A549 (cell line): ENCODE measurements at regions not wholly inside any gene's neighbourhood (a gene's known extent, or its start where the extent isn't known, plus 50 kb on each side); places are given as distances from the start of the nearest gene placed in this dataset.

Experiments used
- CBX8 ChIP-seq: fragments of 200-600 bp; sonication (generic); IDR thresholded peaks from 2 replicates; pipeline ENCODE4 v1.6.1; 2016
- CTCF ChIP-seq: fragments of >200 bp; sonication (Bioruptor Twin); formaldehyde crosslinking; IDR thresholded peaks from 3 replicates; pipeline ENCODE4 v1.5.1; 2016
- POLR2A ChIP-seq: IDR thresholded peaks from 2 replicates; pipeline ENCODE4 v1.6.1; 2012; ENCODE audit warnings: mild to moderate bottlenecking, low read length
- ZSCAN20 ChIP-seq: fragments of 250-450 bp; sonication (Bioruptor Pico); IDR thresholded peaks from 2 replicates; pipeline ENCODE4 v1.8.0; 2022; ENCODE audit warnings: mild to moderate bottlenecking, moderate library complexity

GRCh38 chr12:124413401-124413800, 118.5 kb downstream of the RFLNA start:
- TF ChIP-seq CTCF (no peak), ZSCAN20 (no peak), CBX8 (no peak), POLR2A (no peak)
